ENCODE measurements at regions not wholly inside any gene's neighbourhood (a gene's known extent, or its start where the extent isn't known, plus 50 kb on each side); places are given as distances from the start of the nearest gene placed in this dataset.

DNA sequence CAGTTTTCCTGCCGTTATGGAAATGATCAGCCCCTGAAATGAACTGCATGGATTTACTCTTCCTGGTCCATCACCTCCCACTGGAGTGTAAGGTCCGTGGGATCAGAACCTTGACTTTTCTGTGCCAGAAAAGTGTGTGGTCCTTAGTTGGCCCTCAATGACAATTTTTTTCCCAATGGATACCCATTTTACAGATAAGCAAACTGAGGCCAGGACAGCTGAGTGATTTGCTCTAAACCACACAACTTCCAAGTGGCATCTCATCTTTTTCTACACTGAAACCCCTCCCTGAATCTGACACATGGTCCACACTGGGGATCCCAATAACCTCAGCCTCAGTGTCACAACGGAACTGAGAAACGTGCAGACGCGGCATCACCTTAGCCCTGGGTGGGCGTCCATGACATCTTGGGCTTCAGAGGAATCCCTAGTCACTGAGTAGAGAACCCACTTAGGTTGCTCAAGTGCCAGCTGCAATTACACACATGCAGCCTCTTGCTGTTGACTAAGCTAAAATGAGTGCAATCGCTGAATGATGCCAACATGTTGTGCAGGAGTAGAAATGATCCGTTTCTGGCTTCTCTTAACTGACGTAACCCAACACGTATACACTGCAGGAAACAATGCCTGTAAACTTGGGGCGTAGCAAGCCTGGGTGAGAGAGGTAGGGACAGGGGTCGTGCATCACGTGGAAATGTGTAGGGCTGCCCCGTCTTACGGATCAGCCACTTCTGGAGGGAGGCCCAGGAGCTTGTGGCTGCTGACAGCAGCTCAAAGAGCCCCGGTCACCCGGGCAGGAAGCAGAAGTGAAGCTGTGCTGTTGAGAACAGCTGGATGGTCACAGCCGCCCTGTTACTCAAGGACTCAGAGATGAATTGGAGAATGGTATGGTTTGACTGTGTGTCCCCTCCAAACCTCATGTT lies 136.3 kb downstream of the SHANK2 start:
- Histone ChIP-seq H3K9me3 (no peaks in the 10 kb centered on the region), H3K27ac (no peak overlapping the region), H3K27me3 (ENCODE audit: insufficient read depth in 3 of 3, low read length in 2 of 3) (peaks cover 0 to 20% (median 1%) of the 10 kb centered on the region in 3 donors), H3K36me3 (ENCODE audit: insufficient read depth in 1 of 2, low read depth in 1 of 2) (no peaks in the 10 kb centered on the region), H3K4me3 (no peak overlapping the region), H3K4me1 (no peaks in the 10 kb centered on the region)
- ATAC-seq, result no peak
- 41 to 53% (median 41%) methylated on average over 19 of the region's 19 CpGs for WGBS, 3 donors
- intact Hi-C loops (cut with DNase I), result no loop called here
- no peak for DNase-seq
- TF ChIP-seq, protein P1, sequence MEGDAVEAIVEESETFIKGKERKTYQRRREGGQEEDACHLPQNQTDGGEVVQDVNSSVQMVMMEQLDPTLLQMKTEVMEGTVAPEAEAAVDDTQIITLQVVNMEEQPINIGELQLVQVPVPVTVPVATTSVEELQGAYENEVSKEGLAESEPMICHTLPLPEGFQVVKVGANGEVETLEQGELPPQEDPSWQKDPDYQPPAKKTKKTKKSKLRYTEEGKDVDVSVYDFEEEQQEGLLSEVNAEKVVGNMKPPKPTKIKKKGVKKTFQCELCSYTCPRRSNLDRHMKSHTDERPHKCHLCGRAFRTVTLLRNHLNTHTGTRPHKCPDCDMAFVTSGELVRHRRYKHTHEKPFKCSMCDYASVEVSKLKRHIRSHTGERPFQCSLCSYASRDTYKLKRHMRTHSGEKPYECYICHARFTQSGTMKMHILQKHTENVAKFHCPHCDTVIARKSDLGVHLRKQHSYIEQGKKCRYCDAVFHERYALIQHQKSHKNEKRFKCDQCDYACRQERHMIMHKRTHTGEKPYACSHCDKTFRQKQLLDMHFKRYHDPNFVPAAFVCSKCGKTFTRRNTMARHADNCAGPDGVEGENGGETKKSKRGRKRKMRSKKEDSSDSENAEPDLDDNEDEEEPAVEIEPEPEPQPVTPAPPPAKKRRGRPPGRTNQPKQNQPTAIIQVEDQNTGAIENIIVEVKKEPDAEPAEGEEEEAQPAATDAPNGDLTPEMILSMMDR (IDR thresholded peaks at IDR 0.05), result no peak

DNA sequence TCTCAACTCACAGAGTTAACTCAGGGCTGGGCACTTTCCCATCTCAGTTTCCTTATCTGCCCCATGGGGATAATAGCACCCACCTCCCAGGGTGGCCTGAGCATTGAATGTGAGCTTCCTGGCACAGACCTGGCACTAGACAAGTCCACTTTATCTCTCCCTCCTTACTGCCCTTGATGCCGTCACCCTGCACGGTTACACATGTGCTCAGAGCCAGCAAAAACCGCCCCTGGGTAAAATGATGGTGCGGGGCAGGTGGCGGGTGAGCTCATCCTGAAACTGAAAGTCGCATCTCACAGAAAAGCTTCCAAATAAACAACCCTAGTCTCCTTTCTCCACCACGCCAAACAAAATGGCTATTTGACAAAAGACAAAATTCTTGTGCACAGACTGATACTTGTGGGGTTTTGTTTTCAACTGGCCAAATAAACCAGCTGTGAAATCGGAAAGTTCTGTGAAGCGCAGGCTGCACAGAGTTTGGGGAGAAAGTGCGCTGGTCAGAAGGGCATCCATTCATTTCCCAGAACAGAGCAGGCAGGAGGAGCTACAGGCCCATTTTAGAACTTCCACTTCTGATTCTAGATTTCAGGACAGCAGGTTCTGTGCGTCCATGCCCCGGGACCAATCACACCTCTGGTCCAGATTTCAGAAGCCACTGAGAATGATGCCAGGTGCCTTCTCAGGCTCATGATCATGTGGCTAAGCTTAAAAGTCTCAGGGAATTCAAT lies 138.1 kb downstream of the SHANK2 start:
- Histone ChIP-seq H3K9me3 (no peaks in the 10 kb centered on the region), H3K27me3 (ENCODE audit: insufficient read depth in 3 of 3, low read length in 2 of 3) (peaks cover 0 to 20% (median 1%) of the 10 kb centered on the region in 3 donors), H3K36me3 (ENCODE audit: insufficient read depth in 1 of 2, low read depth in 1 of 2) (no peaks in the 10 kb centered on the region), H3K4me1 (no peaks in the 10 kb centered on the region), H3K4me3 (no peak overlapping the region), H3K27ac (no peak overlapping the region)
- 25 to 33% (median 25%) methylated on average over 12 of the region's 12 CpGs for WGBS, 3 donors
- intact Hi-C loops (cut with DNase I), result no loop called here
- DNase-seq, result no peak
- TF ChIP-seq, protein P1 (IDR thresholded peaks at IDR 0.05), result no peak
- ATAC-seq, result no peak

DNA sequence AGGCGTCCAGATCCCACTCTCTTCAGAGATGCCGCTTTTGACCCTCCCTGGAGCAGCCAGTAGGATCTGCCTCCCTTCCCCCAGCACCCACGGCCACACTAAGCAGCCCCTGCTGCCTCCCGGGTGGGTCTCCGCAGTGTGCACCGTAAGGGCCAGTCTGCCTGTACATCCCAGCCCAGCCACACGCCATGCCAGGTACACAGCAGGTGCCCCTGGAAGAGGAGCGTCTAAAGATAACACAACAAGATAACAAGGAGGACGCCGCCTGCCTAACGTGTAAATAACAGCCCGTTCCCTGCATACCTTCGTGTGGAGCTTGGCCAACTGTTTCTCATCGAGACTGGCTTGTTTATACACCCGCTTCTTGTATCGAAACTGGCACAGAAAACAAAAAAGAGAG lies 139.4 kb downstream of the SHANK2 start:
- no peak for ATAC-seq
- peaks cover 0 to 20% (median 1%) of the 10 kb centered on the region in 3 donors for H3K27me3 ChIP-seq (ENCODE audit: insufficient read depth in 3 of 3, low read length in 2 of 3)

DNA sequence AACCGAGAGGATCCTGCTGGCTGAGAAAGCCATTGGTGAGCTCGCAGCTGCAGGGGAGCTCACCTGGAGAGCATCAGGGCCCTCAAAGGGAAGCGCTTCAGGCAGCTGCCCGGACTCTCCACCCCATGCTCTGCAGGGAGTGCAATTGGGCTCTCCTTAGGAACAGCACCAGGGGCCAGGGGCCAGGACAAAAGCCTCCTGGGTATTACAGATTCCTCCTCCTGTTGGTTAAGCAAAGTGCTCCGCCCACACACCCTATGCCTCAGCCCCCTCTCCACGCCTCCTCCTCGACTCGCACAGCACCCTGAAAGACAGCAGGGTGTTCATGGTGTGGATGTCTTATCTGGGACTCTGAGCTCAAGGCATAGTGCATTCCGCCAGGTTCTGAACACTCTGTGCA lies 139.9 kb downstream of the SHANK2 start:
- Histone ChIP-seq H3K4me3 (no peak overlapping the region), H3K9me3 (no peaks in the 10 kb centered on the region), H3K36me3 (ENCODE audit: insufficient read depth in 1 of 2, low read depth in 1 of 2) (no peaks in the 10 kb centered on the region), H3K27ac (no peak overlapping the region), H3K27me3 (ENCODE audit: insufficient read depth in 3 of 3, low read length in 2 of 3) (peaks cover 0 to 20% (median 1%) of the 10 kb centered on the region in 3 donors), H3K4me1 (no peaks in the 10 kb centered on the region)
- DNase-seq (no peak), ATAC-seq (no peak)
- TF ChIP-seq, protein P1 (IDR thresholded peaks at IDR 0.05), result no peak
- intact Hi-C loops (cut with DNase I), result no loop called here
- 68 to 80% (median 69%) methylated on average over 9 of the region's 9 CpGs for WGBS, 3 donors

More for the DNA sequence above, 139.4 kb downstream of the SHANK2 start:
- Histone ChIP-seq H3K27ac (no peak overlapping the region), H3K4me1 (no peaks in the 10 kb centered on the region), H3K9me3 (no peaks in the 10 kb centered on the region), H3K36me3 (ENCODE audit: insufficient read depth in 1 of 2, low read depth in 1 of 2) (no peaks in the 10 kb centered on the region), H3K4me3 (no peak overlapping the region)
- WGBS, 3 donors, result 79 to 86% (median 82%) methylated on average over 16 of the region's 16 CpGs
- TF ChIP-seq, protein P1 (IDR thresholded peaks at IDR 0.05), result no peak
- DNase-seq, result no peak
- intact Hi-C loops (cut with DNase I), result no loop called here
